GDM1 (cell line): ENCODE measurements at regions not wholly inside any gene's neighbourhood (a gene's known extent, or its start where the extent isn't known, plus 50 kb on each side); places are given as distances from the start of the nearest gene placed in this dataset.

Source experiments
- DNase-seq: peaks from one replicate; lab custom pipeline; 2025; lab: John Stamatoyannopoulos, UW

DNA sequence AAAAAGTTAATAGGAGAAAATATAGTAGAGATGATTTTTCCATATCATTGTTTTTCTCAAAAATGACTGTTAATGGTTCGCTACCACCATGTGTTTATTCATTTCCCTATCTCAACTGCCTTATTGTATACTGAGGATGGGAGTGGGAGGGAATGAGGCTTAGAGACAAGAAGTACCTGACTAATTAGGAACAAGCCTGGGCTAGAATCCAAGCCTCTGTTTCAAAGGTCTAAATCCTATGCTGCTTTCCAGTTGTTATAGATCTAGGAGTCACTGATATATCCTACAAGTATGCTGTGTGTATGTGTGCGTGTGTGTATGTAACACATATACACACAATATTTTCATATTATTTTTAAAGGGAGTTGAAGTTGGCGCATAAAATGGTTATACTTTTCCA lies 465.9 kb downstream of the EPHA4 start:
- DNase-seq, result no peak

DNA sequence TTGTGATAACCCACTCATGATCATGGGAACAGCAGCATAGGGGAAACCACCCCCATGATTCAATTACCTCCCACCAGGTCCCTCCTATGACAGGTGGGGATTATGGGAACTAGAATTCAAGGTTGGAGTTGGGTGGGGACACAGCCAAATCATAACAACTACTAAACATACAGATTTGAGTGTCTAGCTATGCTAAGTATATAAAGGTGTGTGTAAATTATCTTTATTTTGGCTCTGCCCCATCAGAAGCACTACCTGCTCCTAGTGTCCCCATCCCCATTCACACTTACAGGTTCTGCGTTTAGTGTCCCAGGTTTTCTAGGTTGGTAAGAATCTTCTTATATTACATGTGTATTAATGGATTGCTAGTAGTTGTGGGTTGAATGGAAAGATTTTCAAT lies 464.7 kb downstream of the EPHA4 start:
- no peak for DNase-seq

DNA sequence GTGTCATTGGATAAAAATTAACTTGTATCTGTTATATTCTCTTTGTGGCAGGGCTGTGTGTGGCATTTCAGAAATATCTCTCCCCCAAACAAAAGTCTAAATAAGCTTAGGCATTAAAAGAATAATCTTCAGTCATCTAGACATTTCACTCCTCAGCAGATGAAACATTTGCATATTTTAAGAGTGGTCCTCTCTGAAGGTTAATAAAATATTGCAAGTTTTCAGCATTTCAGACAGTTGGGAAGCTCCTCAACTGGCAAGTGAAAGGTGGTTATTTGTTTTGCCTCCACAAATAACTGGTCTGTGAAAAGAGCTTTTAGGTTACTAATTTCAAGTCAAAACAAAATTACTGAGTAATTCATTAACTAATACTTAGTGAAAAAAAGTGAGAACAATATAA lies 462.6 kb downstream of the EPHA4 start:
- DNase-seq, result no peak

DNA sequence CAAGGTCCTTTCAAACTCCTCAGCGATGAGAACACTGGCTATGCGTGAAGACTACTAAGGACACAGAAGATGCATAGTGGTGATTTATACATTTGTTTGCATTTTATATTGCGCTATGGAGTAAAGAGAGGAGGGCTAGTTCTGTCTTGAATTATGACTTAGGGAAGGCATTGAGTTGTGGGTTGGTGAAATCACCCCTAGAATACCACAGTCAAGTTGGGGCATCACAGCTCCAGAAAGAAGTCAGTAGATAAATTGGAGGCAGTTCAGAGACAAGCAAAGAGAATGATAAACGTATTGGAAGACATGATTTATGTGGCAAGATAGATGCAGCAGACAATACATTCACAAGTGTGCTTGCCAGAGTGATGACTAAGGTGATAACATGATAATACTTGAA lies 460.4 kb downstream of the EPHA4 start:
- DNase-seq, result no peak

DNA sequence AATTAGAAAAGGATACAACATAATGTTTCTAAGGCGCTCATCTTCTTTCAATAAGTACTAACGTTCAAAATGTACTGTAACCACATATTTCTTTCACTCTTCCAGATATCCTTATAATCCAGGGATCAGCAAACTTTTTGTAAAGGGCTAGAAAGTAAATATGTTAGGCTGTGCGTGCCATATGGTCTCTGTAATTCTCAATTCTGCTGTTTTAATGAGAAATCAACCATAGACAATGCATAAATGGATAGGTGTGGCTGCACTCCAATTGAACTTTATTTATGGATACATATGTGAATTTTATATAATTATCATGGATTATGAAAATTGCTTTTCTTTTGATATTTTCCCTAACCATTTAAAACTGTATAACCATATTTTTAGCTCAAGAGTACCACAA lies 459.4 kb downstream of the EPHA4 start:
- DNase-seq, result no peak

DNA sequence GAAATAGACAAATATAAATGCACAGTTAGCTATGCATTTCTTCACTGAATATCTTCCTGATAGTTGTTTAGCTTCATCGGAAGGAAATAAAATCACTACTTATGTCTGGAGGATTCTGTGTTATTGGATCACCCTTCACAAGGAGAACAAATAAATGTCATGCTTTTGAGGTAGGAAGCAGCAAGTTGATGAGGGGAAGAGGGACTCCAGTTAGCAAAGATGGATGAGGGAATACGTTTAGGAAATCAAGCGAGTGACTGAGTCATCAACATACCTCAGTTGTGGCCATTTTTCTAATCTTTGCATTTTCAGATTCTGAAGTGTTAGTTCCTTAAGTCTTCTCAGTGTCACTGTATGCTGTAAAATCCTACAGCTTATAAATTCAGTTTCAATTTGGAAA lies 456.2 kb downstream of the EPHA4 start:
- no peak for DNase-seq

DNA sequence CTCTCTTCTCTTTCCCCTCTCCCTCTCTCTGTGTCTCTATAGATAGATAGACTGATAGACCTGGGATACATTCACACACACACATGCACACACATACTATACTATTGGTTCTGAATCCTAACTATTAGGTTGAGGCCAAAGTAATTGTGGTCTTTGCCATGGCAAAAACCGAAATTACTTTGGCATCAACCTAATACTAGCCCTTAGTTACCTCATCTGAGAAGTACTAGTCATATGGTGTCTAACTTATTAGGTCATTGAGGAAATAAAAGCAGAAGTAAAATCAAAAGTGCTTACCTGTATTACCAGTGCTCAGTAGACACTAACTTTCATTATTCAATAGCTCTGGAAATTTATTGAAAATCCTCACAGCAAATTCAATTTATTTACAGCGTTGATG lies 451.5 kb downstream of the EPHA4 start:
- no peak for DNase-seq

DNA sequence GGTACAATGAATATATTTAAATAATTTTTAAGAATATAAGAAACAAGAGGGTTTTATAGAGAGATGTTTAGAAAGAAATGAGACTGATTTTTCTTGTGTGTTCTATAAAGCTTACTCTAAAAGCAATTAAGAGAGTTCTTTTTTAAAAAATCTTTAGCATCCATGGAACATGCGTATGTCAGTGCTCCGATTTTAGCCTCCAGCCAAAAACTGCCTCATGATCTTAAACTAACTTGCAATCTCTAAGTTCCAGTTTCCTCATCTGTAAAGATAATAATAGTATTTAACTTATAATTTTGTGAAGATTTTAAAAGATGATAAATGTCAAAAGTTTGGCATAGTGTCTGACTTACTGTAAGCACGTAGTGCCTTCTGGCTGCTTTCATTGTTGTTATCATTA lies 448.7 kb downstream of the EPHA4 start:
- DNase-seq, result no peak

DNA sequence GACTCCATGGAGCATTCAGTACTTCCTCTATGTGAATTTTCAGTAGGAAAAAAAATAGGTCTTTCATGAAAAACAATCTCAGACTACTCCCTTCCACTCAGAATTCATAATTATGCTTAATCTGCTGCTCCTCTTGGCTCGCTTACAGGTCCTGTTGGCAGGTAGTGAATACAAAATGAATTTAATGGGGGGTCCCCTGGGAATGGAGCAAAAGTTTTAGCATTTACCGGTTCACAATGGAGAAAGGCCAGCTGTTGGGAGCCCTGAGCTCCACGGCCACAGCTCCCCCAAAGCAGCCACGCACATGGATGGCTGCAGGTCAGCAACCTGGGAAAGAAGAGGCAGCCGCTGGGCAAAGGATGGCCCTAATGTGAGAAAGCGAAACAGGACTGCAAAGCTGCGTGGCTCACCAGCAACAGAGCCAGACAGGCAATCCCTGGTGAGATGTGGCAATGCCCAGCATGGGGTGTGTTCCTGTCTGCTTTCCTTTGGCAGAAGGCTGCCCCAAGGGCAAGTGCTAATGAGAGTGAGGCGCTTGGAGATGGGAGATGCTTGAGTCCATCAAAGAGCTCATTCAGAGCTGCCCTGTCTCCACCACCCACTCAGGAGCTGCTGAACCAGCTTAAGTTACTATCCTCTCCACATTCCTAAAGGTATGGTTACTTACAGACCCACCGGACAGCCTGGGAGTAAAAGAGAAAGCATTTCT lies 447.4 kb downstream of the EPHA4 start:
- DNase-seq, result no peak

DNA sequence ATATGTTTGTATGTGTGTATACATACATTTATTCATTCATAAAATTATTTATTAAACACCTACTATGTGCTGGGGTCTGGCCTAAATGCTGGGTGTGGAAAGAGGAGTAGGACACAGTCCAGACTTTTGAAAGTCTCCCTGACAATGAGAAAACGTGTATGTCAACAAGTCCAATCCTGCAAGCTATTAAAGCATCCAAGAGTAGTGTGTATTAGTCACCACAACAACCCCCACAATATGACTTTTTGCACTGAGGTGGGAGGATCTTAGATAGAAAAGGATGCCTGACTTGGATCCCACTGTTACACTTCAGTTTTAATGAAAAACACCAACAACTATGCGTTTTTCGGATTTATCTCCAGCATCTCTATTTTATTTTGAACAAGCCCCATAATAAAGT lies 446.4 kb downstream of the EPHA4 start:
- no peak for DNase-seq

DNA sequence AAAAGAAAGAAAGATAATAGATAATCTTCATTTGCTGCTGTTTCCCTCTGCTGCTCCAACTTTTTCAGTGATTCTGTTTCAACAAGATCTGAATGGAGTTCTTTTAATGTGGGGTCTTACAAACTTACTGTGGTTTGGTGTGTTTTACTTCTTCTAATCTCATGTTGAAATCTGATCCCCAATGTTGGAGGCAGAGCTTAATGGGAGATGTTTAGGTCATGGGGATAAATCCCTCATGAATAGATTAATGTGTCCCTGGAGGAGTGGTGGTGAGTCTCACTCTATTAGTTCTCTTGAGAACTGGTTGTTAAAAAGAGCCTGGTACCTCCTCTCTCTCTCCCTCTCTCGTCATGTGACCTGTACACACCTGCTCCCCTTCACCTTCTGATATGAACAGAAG lies 442.4 kb downstream of the EPHA4 start:
- DNase-seq, result no peak

DNA sequence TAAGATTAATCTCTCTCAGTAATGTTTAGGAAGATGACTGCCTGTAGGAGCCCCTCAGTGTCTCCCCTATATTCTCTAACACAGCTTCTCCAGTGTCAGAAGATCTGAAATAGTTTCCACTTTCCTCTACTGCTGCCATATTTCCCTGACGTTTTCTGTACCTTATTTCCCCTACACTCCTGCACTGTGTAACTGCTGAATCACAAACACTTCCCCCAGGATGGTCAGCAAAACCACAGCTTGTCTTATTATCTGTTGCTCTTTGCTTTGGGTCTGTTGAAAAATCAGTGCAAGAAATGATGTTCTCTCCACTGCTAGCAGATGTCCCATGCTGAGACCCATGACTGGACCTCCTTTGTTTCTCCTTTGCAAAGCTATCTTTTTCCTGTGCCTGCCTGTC lies 441.7 kb downstream of the EPHA4 start:
- no peak for DNase-seq

DNA sequence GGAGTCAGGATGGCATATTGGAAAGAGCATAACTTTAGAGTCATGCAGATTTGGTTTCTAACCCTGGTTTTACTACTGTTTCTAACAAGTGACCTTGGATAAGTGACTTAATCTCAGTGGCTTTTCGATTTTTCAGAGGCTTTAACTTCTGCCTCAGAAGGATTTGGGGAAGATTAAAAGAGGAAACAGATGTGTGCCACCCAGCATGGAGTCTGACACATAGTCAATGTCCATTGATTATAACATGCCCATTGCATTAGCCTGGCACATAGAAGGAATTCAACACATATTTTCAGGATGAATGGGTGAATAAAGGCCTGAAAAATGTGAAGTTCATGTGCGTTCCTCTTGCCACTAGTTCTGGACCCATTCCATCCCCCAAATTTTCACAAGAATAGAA lies 438.2 kb downstream of the EPHA4 start:
- no peak for DNase-seq

DNA sequence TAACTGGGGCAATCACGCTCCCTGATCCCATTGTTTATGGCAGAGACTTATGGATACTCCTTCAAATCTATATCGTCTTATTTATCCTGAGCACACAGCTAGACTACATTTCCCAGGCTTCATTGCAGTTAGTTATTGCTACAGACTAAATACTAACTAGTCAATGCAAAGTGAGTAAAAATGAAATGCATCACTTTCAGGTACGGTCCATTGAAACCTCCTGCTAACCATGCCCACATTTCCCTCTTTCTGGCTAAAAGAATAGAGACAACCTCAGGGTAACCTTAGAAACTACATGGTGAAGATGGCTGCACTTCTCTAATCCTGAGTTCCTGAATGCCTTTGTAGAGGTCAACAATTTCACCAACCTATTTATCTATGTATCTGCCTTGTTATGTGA lies 437.4 kb downstream of the EPHA4 start:
- no peak for DNase-seq

DNA sequence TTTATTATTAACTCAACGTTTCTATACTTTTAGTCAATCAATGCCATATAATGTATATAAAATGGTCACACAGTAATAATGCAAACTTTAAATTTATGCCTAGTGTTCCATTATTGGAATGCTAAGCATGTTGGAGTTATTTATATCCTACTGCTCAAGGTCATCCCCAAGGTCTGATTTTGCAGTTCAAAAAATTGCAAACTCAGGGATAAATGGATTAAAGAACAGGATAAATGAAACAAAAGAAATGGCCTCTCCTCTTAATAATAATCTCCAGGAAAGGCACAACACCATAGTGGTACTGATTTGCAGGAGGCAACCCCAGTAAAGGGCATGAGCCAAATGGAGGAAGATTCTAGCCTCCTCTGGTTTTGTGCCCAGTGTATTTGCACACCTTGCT lies 436.4 kb downstream of the EPHA4 start:
- no peak for DNase-seq

DNA sequence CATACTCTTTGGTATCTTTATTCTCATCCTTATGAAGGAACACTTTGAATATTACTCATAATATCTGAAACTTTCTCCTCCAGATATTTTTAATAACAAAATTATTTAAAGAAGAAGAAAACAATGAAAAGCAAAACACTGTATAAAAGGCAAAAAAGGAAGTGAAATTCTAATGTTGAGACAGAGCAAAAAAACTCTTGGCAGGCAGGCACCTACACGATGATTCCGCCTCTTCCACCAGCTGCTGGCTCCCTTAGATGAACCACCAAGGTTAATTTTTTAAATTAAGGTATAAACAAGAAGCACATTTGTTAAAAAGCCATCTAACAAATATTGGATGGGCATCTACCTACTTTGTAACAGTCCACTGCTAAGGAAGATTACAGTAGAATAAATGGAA lies 434.7 kb downstream of the EPHA4 start:
- no peak for DNase-seq

DNA sequence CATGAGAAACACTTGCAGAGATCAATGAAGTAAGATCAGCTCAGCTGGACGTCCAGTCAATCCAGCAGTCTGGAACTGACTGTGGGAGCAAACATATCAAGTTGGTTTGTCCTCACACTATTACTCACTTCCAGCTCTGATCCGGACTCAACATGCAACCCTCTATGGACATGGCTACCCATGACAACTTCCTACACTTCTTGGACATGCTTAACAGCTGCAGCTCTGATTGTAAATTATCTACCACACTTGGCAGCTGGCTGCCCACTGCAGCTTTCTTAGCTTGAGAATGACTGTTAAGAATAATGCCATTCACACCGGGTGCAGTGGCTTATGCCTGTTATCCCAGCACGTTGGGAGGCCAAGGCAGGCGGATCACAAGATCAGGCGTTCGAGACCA lies 429.8 kb downstream of the EPHA4 start:
- no peak for DNase-seq

DNA sequence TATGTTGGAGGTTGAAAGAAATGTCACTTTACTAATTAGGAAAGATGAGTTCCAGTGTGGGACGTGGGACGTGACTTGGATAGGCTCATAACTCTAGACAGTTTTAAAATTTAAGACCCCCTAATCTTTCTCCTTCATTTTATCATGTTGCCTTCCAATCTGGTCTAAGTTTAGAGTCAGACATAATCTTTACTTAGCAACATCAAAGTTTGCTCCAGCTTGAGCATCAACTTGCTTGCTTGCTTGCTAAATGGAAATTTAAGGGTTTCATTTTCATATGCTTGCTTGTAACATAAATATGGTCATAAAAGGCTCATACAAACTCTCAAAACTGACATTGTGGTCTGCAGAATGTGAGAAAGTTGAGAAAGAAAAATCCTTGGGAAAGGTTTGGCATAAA lies 428.9 kb downstream of the EPHA4 start:
- no peak for DNase-seq

DNA sequence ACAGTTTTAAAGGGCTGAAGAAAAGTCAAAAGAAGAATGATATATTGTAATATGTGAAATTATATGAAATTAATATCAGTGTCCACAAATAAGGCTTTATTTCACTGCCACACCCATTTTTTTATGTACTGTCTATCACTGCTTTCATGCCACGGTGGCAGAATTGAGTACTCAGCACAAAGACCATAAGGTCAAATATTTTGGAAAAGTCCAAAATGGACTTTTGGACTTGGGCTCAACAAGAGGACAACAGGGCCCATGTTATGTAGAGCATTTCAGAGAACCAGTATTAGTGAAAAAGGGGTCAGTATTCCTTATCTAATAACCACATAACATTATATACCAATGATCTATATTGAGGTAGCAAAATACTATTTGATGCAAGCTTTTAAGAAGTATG lies 427.2 kb downstream of the EPHA4 start:
- no peak for DNase-seq

DNA sequence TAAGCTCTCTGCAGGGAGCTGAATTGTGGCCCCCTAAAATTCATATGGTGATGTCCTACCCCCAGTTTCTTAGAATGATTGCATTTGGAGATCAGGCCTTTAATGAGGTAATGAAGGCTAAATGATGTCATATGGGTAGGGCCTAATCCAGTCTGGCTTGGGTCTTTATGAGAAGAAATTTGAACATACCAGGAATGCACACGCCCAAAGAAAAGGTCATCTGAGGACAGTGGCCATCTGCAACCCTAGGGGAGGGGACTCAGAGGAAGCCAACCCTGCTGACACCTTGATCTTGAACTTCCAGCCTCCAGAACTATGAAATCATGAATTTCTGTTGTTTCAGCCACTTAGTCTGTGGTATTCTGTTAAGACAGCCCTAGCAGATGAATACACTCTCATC lies 426.7 kb downstream of the EPHA4 start:
- DNase-seq, result no peak

DNA sequence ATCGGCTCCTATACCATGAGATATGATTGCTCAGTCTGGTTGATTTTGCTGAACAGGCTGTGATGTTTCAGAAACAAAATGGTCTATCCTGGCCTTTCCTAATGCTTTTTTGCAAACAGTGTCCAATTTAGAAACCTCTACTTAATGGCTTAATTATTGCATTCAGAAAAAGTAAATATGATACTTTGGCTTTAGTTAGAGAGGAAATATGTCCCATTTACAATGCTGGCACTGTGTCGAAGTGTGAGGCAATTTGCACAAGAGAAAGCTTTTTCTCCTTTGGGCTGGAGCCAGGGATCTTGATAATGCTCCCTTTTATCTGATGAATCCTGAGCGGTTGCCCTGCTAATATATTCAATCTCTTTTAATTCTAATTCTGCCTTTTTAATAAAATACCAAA lies 418.9 kb downstream of the EPHA4 start:
- no peak for DNase-seq

DNA sequence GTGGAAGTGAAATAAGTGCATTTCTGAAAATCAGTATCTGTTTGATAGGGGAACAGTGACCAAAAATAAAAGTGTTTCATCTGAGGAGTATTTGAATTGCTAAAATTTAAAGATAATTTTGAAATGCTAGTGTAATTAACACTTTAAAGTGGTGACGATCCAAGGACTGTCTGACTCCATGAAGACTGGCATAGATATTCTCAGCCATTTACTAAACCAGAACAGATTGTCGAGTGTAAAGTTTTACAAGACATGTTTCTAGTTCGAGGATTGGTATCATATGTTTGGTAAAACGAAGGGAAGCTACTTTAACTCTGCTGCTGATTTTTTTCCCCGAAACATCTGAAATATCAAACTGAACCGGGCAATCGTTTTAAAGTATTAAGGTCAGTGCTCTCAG lies 417.9 kb downstream of the EPHA4 start:
- no peak for DNase-seq

DNA sequence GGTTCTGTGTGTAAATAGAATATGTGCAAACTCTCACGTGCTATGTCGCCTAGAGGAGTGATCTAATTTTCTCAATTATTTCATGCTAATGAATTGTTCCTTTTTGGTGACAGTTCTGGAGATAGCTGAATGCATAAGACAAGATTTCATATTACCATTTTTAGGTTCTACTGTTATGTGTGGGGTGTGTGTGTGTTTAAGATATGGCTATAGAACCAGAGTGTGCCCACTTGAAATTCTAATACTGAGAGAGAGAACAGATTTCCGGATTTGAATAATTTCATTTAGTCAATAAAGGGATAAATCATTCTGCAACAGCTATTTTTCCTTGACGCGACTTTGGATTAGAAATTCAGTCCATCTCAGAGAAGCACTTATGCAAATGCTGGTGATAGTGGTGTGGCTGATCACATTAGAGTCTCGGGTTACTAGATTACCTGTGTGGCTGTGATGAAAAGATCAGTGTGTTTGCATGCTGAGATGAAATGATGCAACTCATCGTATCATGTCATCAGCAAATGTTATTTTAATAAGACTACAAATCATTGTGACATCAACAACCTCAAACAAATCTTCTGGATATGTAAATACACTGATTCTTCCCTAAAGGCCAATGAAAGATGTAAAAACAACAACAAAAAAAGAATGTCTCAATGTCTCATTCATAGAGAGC lies 415.9 kb downstream of the EPHA4 start:
- DNase-seq, result no peak

DNA sequence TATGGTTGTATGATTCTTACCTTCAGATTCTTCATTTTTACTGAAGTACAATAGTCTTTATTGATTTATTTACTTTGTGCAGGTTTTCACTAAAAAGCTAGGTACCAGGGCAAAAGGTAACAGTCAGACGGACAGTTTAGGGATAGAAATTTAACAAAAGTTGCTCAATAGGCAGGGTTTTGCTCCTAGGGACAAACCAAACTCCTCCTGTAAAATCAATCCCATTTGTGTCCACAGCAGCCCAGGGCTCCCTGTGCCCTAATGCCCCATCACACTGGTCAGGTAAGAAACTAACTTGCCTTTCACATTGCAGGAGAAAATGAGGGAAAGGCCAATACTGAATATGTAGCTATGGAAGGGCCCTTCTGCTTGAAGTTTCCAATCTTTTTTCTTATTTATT lies 410.9 kb downstream of the EPHA4 start:
- DNase-seq, result no peak
